DMS 273 treated with DMSO at 0.1 percent for 48 hours (cell line): ENCODE measurements at regions not wholly inside any gene's neighbourhood (a gene's known extent, or its start where the extent isn't known, plus 50 kb on each side); places are given as distances from the start of the nearest gene placed in this dataset.

Experiments
- DNase-seq: peaks from one replicate; lab custom pipeline; 2025; lab: John Stamatoyannopoulos, UW

DNA sequence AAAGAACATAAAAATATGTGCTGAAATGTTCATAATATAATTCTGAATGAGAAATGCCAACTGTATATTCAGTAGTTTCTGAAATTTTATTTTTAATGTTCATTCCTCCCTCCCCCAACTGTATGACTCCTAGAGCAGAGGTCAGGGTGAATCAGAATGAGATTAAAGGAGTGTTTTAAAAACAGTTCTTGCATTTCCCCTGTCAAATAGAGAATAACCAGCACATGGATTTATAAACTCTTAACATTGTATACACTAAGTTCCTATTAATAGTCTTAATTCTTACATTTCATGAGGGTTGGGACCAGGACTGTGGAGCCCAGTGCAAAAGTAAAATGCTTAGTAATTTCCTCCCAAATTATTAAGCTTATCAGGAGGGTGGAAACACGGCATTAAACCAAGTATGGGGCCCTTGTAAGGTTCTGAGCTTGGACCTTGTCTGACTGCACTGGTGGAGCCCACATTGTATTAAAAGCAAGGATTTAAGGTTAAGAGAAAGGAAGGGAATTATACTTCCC lies 474.6 kb upstream of the RAG2 start:
- DNase-seq, result no peak

DNA sequence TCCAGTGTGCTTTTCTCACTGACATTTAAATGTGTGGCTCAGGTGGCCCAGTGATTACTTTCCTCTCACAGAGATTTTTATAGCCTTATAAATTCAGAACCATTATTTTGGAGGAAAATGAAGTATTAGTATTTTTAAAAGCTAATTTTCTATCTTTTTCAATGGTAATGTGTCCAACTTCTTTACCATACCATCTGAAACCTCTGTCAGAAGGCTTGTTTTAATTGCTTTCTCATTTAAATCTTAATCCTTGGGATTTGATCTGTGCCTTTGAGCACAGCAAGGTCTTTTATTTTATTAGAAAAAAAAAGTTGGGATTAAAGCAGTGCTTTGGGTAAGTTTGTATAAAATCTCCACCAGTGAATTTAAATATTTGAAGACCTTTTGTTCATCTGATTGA lies 452.3 kb upstream of the RAG2 start:
- DNase-seq, result no peak

DNA sequence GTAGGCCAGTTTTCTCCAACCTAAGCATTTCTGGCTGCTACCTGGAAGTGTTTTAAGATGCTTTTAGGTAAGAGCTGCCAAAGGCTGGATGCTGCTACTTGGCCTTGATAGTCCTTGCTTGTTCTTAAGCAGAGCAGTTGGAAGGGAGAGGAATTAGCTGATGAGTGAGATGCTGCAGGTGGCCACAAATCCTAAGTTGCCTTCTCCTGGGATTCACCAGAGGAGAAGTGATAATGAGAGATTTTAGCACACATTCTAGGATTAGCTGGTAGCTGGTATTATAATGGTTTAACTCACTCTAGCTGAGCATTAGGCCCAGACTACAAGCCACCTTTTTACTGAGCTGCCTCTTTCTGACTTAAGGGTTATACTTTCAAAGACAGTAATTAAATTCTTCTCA lies 442.9 kb upstream of the RAG2 start:
- DNase-seq, result no peak

DNA sequence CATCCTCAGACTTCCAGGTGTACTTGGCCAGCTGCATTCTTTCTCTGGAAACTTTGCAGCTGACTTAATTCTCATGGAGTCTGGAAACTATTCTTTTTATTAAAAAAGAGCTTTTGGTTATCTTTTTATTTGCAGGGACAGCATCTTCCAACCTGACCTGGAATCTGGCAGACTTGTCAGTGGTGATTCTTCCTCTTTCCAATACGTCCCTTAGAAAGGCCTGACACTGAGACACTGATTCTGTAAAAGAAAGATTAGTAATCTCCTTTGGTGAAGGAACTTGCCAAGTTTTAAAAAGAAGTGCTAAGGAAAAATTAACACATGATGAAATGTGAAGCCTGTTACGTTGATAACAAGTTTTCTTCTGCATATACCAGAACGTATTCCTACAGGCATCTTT lies 440.9 kb upstream of the RAG2 start:
- DNase-seq, result no peak

DNA sequence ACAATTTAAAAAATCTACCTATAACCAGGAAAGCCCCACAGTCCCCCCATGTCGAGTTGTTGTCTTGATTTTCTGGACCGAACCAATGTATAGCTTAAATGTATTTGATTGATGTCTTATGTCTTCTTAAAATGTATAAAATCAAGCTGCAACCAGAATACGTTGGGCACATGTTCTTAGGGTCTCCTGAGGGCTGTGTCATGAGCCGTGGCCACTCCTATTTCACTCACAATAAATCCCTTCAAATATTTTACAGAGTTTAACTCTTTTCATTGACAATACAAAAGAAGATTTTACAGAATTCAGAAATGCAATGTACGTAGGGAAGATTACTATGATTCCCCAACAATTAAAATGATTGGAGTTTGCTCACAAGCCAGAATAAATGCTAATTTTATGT lies 428.7 kb upstream of the RAG2 start:
- DNase-seq, result no peak

DNA sequence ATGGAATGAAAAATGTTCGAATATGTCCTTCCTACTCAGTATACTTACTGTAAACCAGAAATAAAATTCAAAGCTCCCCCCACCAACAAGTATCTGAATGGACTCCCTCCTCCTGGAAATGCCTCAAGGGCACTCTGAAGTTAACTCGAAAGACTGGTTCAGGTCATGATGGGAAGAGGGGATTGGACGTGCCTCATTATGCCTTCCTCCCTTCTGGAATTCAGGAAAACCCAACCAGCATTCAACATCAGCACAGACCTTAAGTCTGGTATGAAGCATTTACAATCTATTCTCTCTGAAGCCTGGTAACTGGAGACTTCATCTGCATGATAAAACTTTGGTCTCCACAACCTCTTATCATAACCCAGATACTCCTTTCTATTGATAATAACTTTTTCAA lies 428.3 kb upstream of the RAG2 start:
- no peak for DNase-seq

DNA sequence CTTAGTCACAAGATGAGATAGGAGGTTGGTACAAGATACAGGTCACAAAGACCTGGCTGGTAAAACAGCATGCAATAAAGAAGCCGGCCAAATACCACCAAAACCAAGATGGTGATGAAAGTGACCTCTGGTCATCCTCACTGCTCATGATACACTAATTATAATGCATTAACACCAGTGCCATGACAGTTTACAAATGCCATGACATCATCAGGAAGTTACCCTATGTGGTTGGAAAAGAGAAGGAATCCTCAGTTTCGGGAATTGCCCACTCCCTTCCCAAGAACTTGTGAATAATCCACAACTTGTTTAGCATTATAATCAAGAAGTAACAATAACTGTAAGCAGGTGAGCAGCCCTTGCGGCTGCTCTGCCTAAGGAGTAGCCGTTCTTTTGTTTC lies 408.5 kb upstream of the RAG2 start:
- DNase-seq, result no peak

DNA sequence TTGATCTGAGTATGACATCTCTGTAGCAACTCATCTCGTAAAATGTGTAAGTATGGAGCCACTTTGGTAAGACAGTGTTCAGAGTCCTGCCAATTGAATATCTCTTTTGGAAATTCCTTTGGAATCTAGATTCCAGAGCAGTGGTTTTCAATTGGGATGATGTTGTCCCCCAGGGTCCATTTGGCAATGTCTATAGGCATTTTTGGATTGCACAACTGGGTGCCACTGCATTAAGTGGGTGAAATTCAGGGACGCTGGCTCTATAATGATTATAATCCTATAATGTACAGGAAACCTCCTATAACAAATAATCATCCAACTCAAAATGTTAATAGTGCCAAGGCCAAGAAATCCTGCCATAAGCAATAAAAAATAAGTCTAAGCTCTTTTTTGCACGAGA lies 404.8 kb upstream of the RAG2 start:
- no peak for DNase-seq

DNA sequence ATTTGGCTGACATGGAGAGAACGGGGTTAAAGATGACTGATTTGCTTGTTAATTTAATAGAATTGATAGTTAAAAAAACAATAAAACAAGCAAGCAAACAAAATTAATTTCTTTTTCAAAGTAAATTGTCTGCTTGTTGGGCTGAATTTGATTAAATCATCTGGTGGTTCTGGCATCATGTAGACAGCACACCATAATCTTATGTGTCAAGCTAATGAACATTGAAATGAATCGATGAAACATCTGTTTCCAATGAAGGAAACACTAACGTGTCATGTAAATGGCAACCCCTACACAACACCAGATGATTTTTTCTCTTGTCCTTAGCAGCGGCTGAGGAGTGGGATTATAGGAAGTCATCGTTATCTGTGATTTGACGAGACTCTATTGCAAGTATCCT lies 399.6 kb upstream of the RAG2 start:
- no peak for DNase-seq

DNA sequence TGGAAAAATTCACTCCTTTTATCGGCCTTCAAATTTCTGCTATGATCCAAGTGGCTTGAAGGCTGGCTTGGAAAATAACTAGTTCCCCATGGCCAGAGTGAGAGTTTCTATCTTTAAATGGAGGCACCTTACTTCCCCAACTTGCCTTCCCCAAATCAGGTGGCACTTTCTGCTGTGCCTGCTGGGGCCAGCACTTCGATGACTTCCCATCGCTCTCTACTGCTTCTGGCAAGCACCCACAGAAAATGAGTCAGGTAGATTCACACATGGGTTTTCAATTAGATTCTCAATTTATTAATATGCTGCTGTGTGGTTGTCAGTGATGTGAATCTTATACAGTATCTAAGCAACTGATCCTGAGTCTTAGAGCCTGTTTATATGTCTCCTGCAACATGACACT lies 398.8 kb upstream of the RAG2 start:
- no peak for DNase-seq

DNA sequence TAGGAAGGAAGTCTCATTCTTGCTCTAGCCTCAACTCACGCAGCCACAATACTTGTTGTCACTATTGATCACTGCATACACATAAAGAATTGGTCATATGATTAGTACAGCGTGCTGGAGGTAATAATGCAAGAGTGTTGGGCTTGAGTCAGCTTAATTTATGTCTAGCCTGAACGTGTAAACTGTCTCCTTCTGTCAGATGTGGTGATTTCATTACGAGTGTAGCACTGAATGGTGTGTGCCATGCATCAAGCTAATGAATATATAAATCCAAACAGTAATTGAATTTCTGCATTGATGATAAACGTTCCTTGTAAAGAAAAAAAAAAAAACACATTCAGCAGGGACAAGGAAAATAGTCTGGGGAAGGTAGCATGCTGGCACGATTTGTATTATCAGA lies 396.2 kb upstream of the RAG2 start:
- no peak for DNase-seq

DNA sequence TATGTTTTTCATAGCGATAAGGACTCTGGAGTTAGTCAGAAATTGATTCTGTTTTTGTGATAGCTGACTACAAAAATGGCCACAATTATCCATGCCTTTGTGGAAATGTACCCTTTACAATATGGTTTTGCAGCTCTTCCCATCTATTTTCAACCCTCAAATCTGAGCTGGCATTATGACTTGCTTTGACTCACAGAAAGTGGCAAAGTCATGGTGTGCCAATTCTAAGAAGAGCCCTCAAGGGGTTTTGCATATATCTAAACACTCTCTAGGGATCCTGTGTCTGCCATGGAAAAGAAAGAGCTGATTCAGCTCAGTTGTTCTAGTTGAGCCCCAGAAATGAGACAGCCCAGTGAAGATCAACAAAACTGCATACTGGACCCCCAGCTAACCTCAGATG lies 390.5 kb upstream of the RAG2 start:
- no peak for DNase-seq

DNA sequence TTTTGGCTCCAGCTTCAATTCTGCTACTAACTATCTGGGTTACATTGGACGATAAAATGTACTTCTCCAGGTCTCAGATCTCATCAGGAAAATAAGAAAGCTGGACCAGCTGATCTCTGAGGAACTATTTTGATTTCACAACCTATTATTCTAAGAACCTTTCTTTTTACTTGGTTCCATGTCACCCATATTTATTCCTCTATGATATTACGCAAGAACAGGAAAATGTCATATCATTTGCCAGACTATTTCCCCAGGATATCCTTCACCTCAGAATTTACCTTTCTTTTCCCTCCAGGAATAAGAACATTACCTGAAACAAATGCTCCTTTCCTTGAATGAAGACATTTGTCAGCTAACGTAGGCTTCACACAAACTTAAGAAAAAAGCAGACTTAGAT lies 387.5 kb upstream of the RAG2 start:
- no peak for DNase-seq

DNA sequence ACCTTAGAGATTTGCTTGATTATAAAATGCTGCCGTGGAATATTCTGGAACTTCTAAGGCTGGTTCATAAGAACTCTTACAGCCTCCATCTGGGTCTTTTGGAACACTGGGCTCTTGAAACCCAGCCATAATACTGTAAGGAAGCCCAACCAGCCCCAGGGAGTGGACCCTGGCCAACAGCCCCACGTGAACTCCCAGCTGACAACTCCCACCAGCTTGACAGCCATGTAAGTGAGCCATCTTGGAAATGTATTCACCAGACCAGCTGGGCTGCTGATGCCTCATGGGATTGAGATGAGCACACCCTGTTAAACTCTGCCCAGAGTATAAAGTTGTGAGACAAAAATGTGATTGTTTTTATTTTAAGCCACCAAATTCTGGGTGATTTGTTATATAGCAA lies 378.7 kb upstream of the RAG2 start:
- no peak for DNase-seq

DNA sequence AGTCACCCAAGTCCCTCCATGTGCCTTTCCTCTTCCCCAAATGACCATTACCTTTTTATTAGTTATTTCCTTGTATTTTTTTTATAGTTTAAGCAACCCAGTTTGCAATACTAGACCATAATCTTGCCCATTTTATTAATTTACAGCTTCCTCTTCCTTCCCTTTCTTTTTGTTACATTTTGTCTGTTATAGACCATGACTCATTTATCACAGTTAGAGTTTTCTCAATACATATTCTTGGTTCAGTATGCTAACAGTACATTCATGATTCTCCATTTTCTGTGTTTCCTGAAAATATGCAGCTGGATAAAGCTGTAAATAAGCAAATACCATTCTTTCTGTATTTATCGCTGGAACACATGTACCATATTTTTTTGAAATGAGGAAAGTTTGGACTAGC lies 376.7 kb upstream of the RAG2 start:
- no peak for DNase-seq

DNA sequence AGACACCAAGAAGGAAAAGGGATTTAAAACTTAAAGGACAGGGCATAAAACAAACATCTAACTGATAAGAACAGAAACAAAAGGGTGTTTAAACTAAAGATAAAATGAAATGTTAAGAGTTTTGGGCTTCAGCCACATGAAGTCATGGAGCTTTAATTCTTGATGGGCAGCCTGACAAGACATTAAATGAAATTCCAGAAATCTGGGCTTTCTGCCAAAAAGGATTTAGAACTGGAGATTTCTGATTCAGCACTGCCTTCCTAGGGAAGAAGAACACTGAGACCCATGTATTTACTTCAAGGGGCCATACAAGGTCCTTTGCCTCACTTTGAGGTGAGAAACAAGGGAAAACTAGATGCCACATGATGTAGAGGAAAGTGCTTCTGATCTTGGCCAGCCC lies 355.9 kb upstream of the RAG2 start:
- no peak for DNase-seq

DNA sequence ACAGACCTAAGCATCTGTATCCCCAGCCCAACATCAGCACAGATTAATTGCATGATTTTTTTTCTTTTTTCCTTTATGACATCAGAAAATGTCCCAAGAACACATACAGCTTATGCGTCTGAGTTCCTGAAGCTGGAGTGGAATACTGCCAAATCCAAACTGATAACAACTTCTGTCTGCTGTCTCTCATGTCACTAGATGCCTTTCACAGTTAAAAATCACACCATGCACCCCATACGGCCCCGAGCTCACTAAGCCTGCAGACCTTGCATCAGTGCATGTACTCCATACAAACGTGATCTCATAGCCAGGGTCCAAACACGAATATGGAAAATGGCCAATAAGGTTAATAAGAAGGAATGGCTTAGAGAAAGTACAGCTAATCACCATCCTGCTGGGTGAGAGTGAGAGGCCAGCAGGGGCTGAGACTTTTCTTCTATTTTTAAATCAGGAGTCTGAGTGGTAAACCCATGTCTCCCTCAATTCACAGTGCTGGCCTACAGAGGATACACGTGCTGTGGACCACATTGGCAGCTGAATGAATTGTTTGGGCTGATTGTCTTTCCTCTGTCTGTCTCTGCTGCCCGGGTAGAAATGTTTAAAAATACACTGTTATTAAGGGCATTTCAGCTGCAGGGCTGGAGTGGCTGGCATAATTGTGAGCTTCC lies 350.6 kb upstream of the RAG2 start:
- no peak for DNase-seq

DNA sequence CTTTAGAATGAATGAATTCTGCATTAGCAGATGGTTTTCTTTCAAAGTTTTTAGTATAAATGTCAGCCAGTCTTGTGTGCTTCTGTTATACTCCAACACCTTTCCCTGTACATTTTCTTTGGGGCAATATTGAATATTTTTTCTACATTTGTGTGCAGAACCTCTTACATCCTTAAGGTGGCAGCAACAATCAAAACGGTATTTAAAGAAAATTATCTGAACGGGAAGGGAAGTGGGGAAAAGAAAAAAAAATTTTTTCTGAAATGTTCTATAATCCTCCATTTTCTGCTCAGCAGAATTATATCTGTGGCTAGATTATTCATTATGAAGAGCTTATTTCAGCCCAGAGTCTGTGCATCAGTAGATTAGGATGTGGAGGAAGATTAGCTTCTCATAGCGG lies 347.3 kb upstream of the RAG2 start:
- no peak for DNase-seq

DNA sequence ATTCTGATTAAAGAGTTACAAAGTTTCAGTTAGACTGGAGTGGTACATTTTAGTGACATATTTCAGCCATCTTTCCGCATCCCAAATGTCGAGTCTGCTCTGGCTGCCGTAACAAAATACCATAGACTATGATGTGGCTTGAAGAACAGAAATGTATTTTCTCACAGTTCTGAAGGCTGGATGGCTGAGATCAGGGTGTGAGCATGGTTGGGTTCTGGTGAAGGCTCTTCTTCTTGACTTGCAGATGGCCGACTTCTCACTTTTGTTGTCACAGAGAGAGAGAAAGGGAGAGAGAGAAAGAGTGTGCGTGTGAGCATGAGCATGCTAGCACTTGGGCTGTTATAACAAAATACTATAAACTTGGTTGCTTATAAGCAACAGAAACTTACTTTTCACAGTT lies 335.4 kb upstream of the RAG2 start:
- no peak for DNase-seq

DNA sequence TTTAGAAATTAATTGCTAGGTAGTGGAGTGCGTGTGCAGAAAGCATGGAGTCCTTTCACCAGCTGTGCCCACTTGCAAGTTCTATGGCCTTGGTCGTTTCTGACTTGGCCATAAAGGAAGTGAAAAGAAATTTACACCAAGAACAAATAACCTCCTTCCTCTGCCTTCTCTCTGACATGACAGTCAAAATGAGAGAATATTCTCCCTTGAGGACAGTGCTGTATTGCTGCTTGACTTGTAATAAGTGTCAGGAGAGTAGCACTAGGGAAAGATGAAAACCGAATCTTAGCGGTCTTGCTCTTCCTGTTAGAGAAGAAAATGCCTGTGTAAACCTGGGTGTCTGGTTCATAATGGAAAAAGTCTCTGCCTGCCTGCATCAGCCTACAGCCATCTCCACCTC lies 333.1 kb upstream of the RAG2 start:
- DNase-seq, result no peak

DNA sequence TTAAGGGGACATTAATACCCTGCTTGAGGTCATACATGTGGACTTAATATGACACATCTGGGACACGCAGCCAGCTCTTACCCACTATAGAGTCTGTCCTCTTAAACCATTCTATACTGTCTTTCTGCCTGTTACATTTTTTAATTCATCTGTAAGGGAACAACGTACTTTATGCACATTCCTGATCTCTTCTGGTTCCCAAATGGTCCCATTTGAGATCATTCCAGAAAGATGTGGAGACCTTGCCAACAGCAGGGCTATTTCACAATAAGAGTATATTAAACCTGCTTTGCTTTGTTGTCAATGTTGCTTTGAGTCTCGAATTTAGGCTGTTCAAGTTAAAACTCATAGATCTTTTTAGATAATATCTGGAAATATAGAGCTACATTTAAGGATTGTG lies 332.2 kb upstream of the RAG2 start:
- no peak for DNase-seq

DNA sequence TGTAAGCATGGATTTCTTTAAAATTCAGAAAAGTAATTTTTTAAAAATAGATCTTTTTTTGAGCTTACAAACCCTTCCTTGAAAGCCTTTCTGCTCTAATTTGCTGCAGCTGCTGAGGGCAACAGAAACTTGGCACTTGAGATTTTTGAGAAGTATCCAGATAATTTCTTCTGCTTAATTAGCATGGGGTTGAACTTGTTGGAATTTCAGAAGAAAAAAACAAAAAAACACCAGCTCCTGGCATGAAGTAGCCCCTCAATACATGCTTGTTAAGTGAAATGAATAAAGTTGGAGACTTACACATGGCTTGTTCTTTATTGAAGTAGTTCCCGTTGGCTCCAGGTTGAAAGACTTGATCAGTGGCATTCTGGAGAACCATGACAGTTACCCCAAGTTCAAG lies 331.4 kb upstream of the RAG2 start:
- no peak for DNase-seq

DNA sequence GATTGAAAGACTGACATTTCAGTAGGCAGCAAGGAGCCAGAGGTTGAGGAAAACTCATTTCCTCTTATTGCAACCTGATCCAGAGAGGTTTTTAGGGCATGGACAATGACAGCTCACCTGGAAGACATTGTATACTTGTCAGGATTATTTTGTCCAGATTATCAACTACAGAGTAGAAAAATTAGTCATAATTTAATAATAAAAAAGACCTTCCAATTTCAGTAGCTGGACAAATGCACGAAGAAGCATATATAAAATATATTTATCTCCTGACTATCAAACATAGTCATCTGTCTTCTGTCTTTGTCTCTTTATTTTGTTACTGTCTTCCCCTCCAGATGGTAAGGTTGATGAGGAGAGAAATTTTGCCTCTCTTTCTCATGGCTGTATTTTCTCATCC lies 330.6 kb upstream of the RAG2 start:
- no peak for DNase-seq

DNA sequence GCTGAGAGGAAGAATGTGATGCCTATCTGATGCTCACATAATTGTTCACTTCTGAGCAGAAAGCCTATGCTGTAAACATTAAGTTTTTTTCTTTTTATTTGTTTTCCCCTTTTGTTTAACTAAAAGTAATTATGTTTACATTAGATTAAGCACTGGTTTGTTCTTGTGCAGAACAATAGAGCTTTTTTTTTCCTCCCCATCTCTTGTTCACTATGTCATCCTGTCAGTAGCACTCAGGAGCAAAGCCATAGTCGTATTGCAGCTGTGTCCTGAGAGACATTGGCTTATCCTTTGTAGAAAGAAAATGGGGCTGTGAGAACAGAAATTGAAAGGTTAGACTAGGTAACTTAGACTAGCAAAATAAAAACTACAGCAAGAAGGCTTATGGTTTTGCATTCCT lies 301.8 kb upstream of the RAG2 start:
- no peak for DNase-seq

DNA sequence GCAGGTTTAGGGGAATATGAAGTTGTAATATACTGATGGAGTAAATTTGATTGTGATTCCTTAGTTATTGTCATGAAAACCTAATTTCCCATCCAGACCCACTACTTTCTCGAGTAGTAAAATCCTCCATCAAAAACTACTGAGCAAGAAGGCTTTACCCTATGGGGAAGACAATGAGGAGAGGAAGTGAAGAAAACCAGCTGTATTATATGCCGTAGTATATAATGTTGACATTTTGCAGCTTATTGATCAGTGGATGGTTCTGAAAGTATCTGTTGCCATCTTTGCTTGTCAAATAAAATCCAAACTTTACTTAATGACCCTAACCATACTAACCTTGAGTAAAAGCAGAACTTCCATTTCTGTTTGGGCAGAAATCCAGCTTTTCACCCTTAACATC lies 292.8 kb upstream of the RAG2 start:
- no peak for DNase-seq
